ENCODE measurements at regions not wholly inside any gene's neighbourhood (a gene's known extent, or its start where the extent isn't known, plus 50 kb on each side); places are given as distances from the start of the nearest gene placed in this dataset.

GRCh38 chr18:61006687-61007224 is 326.5 kb upstream of the CDH20 start:
- TF ChIP-seq CTCF (IDR thresholded peaks at IDR 0.05; ENCODE audit: low read length) (no peak), EZH2 (IDR thresholded peaks at IDR 0.05; ENCODE audit: borderline replicate concordance, low read length) (no peak)

All from OCI-LY1 (cell line).